HG02571 (cell line): ENCODE measurements at regions not wholly inside any gene's neighbourhood (a gene's known extent, or its start where the extent isn't known, plus 50 kb on each side); places are given as distances from the start of the nearest gene placed in this dataset.
"Not testable (repeated sequence)": the region's sequence is repeated elsewhere in the genome, so short reads cannot be mapped to it uniquely, and the experiment has no call there.

Experiments
- ATAC-seq: cut with Tn5 transposase; IDR thresholded peaks from one replicate; pipeline ENCODE4 v1.9.1; 2021; ENCODE audit warnings: mild to moderate bottlenecking, moderate library complexity; ENCODE audit not compliant: unreplicated experiment

- no peak for ATAC-seq
Measured at GRCh38 chr6:101108286-101108685, 227.2 kb upstream of the ASCC3 start.

DNA sequence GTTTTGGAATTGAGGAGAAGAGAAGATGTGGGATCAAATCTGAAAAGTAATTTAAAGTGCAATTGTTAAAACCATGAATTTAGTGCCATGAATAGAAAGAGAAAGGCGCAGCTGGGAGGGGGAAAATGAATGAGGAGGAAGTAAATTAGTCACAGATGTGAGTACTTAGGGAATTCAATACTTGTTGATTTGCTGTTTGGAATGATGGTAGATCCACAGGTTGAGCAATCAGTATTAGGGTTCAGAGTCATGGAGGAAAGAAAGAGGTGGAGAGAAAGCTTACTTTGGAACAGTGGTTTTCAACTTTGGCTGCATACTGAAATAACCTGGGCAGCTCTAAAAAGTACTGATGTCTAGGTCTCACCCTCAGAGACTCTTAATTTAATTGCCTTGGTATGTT lies 229.7 kb upstream of the ASCC3 start:
- ATAC-seq, result no peak

DNA sequence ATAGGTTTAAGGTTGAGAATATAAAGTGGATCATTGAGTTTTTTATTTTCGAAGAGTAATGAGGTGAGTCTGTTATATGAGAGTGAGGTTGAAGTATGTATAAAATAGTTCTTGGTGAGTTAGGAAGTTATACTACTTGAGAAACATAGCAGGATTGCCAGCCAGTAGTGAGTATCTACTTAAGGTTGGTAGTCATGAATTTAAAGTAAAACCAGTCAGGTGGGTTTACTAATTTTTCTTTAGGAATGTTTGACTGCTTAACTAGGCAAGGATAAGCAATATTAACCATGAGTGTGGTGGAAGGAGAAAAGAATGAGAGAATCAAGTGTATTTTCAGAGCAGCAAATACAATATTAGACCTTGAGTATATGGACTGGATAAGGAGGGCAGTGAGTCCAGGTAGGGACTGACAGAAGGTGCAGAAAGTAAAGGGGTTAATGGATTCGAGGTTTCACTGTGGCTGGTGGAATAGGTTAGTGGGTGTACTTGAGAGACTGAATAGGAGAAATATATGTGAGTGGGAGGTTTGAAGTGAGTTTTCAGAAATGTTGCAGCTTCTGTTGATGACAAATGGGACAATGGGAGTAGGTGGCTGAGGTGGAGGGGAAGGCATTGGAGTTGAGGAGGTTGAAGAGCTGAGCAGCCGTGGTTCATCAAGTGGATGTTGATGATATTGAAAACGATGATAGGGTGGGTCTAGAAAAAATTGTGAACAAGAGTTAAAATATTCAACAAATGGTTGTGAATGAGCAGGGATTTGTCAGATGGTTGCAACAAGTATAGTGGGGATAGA lies 232.5 kb upstream of the ASCC3 start:
- ATAC-seq, result no peak

- no peak for ATAC-seq
Measured at GRCh38 chr6:101114703-101115102, 233.6 kb upstream of the ASCC3 start.

DNA sequence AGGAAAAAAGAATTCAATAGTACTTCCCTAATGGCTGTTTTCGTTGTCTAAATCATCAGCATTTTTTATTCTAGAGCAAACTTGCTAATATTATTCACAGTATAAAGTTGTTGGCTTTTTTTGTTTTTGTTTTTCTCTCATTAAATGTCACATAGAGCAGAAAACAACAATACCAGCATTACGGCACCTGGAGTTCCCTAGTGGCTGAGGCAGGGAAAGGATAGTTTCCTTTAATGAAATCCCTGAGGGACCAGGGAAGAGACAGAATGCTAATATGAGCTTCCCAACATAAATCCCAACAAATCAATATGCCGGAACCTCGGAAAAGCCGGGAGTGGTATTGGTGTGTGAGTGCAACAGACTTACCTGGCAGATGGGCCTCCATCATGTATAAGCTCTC lies 235.2 kb upstream of the ASCC3 start:
- no peak for ATAC-seq

GRCh38 chr6:101117393-101118135 lies 236.4 kb upstream of the ASCC3 start:
- no peak for ATAC-seq

- no peak for ATAC-seq
Measured at GRCh38 chr6:101118136-101118396, 236.9 kb upstream of the ASCC3 start.

DNA sequence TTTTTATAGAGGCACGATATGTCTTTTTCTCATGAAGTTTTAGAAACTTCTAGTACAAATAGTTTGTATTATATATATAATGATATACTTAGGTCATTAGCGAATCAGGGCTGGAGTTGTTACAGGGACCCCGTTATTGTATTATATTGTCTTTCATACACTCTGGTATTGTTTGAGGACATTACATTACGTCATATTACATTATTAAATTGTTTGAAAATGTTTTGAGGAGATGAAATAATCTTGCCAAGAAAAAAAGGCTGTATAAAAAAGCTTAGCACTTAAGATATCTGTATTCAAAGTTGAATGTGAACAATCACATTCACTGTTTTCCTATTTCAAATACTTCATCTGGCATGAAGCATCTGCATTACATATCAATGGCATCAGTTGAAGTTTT lies 239.6 kb upstream of the ASCC3 start:
- ATAC-seq, result no peak

DNA sequence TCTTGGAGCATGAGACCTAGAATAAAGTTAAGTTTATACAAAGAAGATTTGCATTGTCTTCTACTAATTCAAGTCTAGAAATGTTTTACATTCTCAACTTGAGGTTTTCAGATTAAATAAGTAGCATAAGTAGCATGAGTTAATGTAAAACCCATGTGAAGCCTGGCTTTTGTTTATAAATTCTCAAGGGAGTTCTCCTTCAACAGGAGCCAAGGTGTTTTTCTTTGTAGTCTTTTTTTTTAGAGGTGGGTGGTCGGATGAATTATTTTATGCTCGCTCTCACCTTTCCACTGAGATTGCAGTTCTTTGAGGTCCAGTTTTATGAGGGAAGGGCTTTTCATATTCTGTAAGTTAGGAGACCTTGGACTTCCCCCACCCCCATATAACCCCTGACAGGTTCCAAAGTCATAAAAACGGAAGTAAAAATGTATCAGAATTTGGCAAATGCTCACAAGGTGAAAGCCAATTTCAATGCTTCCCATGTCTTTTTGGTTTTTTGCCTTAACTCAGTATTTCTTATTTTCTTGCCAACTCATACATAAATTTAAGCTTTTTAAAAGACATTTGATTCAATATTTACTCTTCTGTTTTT lies 244.3 kb upstream of the ASCC3 start:
- ATAC-seq, result no peak

DNA sequence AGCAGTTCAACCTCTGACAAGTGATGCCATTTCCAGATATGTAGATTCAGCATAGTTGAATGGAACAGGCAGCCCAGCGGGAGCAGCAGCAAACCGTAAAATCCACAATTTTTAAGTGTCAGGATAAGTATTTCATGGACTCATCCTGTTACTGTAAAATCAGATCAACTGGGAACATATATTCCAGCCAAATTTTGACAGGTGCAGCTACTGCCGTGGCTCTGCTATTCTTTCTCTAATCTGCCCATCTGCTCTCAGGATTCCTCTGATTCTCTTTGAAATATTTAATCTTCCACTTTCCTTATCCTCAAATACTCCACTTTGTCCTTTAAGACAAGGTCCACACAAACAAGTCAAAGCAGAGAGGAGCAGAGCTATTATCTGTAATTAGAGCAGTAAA lies 245.4 kb upstream of the ASCC3 start:
- no peak for ATAC-seq

DNA sequence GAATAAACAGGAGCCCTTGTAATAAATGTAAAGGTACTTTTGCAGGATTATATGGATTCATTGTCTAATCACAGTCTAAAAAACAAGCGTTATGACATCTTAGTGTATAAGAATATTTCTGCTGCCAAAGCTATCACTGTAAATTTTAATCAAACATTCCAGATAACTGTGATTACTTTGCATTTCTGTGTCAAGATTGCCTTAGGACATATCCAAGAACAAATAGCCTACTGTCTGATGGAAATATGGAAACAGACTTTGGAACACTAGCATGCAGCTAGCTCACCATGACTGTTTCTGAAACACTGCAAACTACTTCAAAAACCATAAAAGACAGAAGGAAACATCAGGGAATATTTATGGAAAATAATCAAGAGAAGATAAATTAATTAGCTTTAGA lies 248.7 kb upstream of the ASCC3 start:
- ATAC-seq, result no peak

DNA sequence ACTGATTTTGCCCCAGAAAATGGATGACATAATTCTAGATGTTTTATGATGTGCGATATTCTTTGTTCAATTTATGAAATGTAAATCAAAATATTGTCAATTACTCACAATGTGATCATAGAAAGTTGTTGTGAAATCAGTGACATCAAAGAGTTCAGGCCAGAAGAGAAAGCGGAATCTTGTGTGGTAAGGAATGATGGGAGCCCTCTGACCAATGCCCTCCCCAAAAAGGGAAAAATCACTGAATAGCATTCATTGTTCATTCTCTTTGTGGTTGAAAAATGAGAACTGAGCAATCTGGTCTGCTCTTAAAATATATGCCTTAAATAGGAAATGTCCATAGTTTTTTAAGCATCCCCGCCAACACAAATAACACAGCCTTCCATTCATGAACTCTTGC lies 247.1 kb upstream of the GRIK2 start:
- no peak for ATAC-seq

DNA sequence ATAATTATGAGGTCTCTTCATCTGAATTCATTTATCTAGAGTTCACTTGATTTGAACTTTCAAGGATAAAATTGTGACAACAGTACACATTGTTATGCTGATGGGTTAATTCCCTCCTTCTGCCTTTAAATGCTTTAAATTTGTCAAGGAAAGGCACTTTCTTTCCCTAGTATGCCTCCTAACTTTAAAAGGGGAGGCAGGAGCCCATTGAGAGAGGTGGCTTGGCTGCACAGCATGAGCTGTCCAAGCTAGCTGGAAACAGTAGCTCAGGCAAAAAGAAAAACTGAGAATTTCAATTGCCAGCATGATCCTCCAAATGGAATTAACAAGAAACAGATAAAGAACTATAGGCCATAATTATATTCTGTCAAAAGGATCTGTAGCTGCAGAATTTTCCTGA lies 243.3 kb upstream of the GRIK2 start:
- no peak for ATAC-seq

DNA sequence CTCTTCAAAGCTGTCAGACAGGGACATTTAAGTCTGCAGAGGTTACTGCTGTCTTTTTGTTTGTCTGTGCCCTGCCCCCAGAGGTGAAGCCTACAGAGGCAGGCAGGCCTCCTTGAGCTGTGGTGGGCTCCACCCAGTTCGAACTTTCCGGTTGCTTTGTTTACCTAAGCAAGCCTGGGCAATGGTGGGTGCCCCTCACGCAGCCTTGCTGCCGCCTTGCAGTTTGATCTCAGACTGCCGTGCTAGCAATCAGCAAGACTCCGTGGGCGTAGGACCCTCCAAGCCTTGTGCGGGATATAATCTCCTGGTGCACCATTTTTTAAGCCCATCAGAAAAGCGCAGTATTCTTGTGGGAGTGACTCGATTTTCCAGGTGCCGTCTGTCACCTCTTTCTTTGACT lies 235.9 kb upstream of the GRIK2 start:
- ATAC-seq, result not testable (repeated sequence)

GRCh38 chr6:101163611-101164010 lies 229.9 kb upstream of the GRIK2 start:
- no peak for ATAC-seq

DNA sequence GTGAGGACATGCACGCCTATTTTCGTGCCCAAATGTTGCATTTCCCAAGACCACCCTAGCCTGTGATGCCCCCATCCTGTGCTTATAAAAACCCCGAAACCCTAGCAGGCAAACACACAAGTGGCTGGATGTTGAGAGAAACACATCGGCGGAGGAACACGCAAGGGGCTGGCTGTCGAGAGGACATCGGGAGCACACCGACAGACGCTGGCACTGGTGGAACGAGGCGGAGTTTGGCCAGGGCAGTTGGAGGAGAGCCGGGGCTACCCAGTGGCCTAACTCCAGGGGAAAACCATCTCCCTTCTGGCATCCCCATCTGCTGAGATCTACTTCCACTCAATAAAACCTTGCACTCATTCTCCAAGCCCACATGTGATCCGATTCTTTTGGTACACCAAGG lies 225.9 kb upstream of the GRIK2 start:
- no peak for ATAC-seq

GRCh38 chr6:101171049-101171448 lies 222.5 kb upstream of the GRIK2 start:
- ATAC-seq, result not testable (repeated sequence)

- no peak for ATAC-seq
Measured at GRCh38 chr6:101178748-101179147, 214.8 kb upstream of the GRIK2 start.

DNA sequence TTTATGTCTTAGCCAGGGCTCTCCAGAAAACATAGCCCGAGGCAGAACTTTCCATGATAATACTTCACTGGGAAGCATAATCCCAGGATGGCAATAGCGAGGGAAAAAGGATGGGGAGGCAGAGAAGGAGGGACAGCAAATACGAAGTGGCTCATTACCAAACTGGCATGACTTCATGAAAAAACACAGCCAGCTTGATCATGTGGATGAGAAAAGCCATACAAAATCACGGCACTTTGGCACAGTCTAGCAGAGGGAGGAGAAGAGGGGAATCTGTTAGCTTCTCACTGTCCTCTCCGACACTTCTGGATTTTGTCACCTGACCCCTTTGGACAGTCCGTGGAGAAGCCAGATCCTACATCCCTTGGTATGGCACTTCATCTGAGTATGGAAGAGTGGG lies 212.5 kb upstream of the GRIK2 start:
- no peak for ATAC-seq

GRCh38 chr6:101188285-101188798 lies 205.2 kb upstream of the GRIK2 start:
- not testable (repeated sequence) for ATAC-seq

GRCh38 chr6:101195588-101195987 lies 197.9 kb upstream of the GRIK2 start:
- ATAC-seq, result no peak

GRCh38 chr6:101199441-101199840 lies 194.1 kb upstream of the GRIK2 start:
- no peak for ATAC-seq
